HepG2 (cell line): ENCODE measurements at regions not wholly inside any gene's neighbourhood (a gene's known extent, or its start where the extent isn't known, plus 50 kb on each side); places are given as distances from the start of the nearest gene placed in this dataset.

Source experiments
- ATAC-seq: fragments of 200-7000 bp; cut with Tn5 transposase; 3 replicates; pipeline ENCODE4 v1.9.1; 2020; ENCODE audit warnings: mild to moderate bottlenecking, moderate library complexity
- BruUV-seq: library from RNA; stranded (reverse); fragments of 400-500 nt; replicated peaks from 2 replicates; lab custom pipeline; 2021; lab: Mats Ljungman, UMichigan
- CTCF ChIA-PET: fragments of 300-600 bp; formaldehyde crosslinking; extraction: SDS; loops from one replicate; lab custom pipeline; 2021; ENCODE audit warnings: low total read pairs, inconsistent platforms, low intra/inter-chr PET ratio; lab: Yijun Ruan, JAX
- POLR2A ChIA-PET: fragments of 350-600 bp; sonication (Branson Sonifier 250); formaldehyde crosslinking; loops from one replicate; lab custom pipeline; 2020; ENCODE audit warnings: antibody characterized with exemption, inconsistent platforms; lab: Yijun Ruan, JAX
- DNase-seq: peaks from one replicate; pipeline ENCODE4 v3.0.0-alpha.2; 2015; ENCODE audit warnings: low spot score
- FAIRE-seq: peaks from 3 replicates; lab custom pipeline; 2011; peaks lifted over from hg19 to GRCh38; lab: Jason Lieb, UNC
- H2AFZ ChIP-seq: one replicate; pipeline ENCODE4 v1.6.1; 2011; ENCODE audit warnings: low read length, inconsistent platforms
- H3K27ac ChIP-seq: fragments of 300-600 bp; 3 replicates; pipeline ENCODE4 v1.8.0; 2011; ENCODE audit warnings: mixed run types, mild to moderate bottlenecking, mixed read lengths, low read length, inconsistent platforms; ENCODE audit not compliant: insufficient read depth; ENCODE audit errors: extremely low read length
- H3K27me3 ChIP-seq, 2 experiments: fragments of 200-600 bp in 1 of 2; 2 replicates in 1 of 2; 3 replicates in 1 of 2; pipeline versions ENCODE4 v1.6.0 to v1.8.0; 2011; ENCODE audit warnings: low read length in 2 of 2, mild to moderate bottlenecking in 2 of 2, moderate library complexity in 2 of 2, inconsistent platforms in 1 of 2; ENCODE audit not compliant: insufficient read depth in 2 of 2, control insufficient read depth in 1 of 2
- H3K36me3 ChIP-seq, 2 experiments: fragments of 200-600 bp in 1 of 2; replicated peaks in 1 of 2; 2 replicates in 1 of 2; 3 replicates in 1 of 2; pipeline versions ENCODE4 v1.5.1 to v1.8.0; 2011; ENCODE audit warnings: low read length in 2 of 2, inconsistent platforms in 1 of 2; ENCODE audit not compliant: insufficient read depth in 2 of 2, control insufficient read depth in 1 of 2
- H3K4me1 ChIP-seq: 2 replicates; pipeline ENCODE4 v1.5.1; 2012; ENCODE audit warnings: low read length, inconsistent platforms; ENCODE audit not compliant: insufficient read depth
- H3K4me2 ChIP-seq: 2 replicates; pipeline ENCODE4 v1.6.0; 2011; ENCODE audit warnings: low read depth, low read length, inconsistent platforms
- H3K4me3 ChIP-seq, 3 experiments: fragments of 200-600 bp in 1 of 3; sonication (generic), shearing (Covaris generic) in 1 of 3; replicated peaks in 1 of 3; 2 replicates each; pipeline ENCODE4 v1.5.1; 2011 to 2016; ENCODE audit warnings: low read length in 3 of 3, inconsistent platforms in 2 of 3, low read depth in 2 of 3, mild to moderate bottlenecking in 2 of 3, control low read depth in 1 of 3, mixed read lengths in 1 of 3; ENCODE audit not compliant: insufficient read depth in 1 of 3
- H3K79me2 ChIP-seq: one replicate; pipeline ENCODE4 v1.6.1; 2011; ENCODE audit warnings: low read length, inconsistent platforms; ENCODE audit not compliant: insufficient read depth
- H3K9ac ChIP-seq: 2 replicates; pipeline ENCODE4 v1.6.0; 2011; ENCODE audit warnings: mild to moderate bottlenecking, low read depth, low read length, inconsistent platforms; ENCODE audit not compliant: insufficient read depth
- H3K9me3 ChIP-seq: 2 replicates; pipeline ENCODE4 v1.5.1; 2012; ENCODE audit warnings: mild to moderate bottlenecking, low read length
- H4K20me1 ChIP-seq: 2 replicates; pipeline ENCODE4 v1.6.0; 2011; ENCODE audit warnings: inconsistent platforms, mild to moderate bottlenecking, low read length, moderate library complexity; ENCODE audit not compliant: insufficient read depth
- ATF7 ChIP-seq, 2 experiments: fragments of 450-650 bp in 1 of 2; sonication (generic) in 1 of 2; formaldehyde crosslinking in 1 of 2; IDR thresholded peaks; 2 replicates each; pipeline versions ENCODE4 v1.4.0 to v1.6.1; 2016 to 2020; ENCODE audit warnings: antibody characterized with exemption in 1 of 2, mild to moderate bottlenecking in 1 of 2, missing genetic modification reagents in 1 of 2
- CCAR2 ChIP-seq: fragments of 200-400 bp; formaldehyde crosslinking; optimal IDR thresholded peaks from 2 replicates; pipeline ENCODE3; 2018; ENCODE audit warnings: low read depth, mild to moderate bottlenecking, low read length, moderate library complexity
- CEBPB ChIP-seq: IDR thresholded peaks from 2 replicates; pipeline ENCODE4 v1.6.1; 2011; ENCODE audit warnings: low read depth, low read length, improper control_type of control experiment, borderline replicate concordance
- ZNF724P ChIP-seq: sonication (generic); formaldehyde crosslinking; IDR thresholded peaks from 2 replicates; pipeline ENCODE4 v1.8.0; 2022; ENCODE audit warnings: missing genetic modification reagents, borderline replicate concordance
- WGBS: methylation state at CpG from one replicate; pipeline ENCODE4 v1.1.6; 2017; ENCODE audit warnings: low lambda C conversion rate; 5-methylcytosine and 5-hydroxymethylcytosine counted together
- in situ Hi-C: cut with HindIII; loops from 2 replicates; pipeline ENCODE4 v1.10.0; 2017; ENCODE audit warnings: low pct_unique_long_range_greater_than_20kb; ENCODE audit not compliant: extremely low pct_ligation_motif_present
- intact Hi-C: fragments of 100-400 bp; cut with micrococcal nuclease; formaldehyde crosslinking; loops from one replicate; pipeline ENCODE4 v1.10.0; 2022; ENCODE audit not compliant: unreplicated experiment

GRCh38 chr6:155913816-155914215 lies 458.2 kb upstream of the NOX3 start:
- Histone ChIP-seq H3K36me3 (no peaks in the 10 kb centered on the region), H4K20me1 (no peaks in the 10 kb centered on the region), H3K27ac (no peak overlapping the region), H3K9me3 (no peaks in the 10 kb centered on the region), H3K79me2 (no peaks in the 10 kb centered on the region), H2AFZ (no peak overlapping the region), H3K4me2 (no peak overlapping the region), H3K27me3 (no peaks in the 10 kb centered on the region), H3K4me1 (no peaks in the 10 kb centered on the region), H3K4me3 (no peak overlapping the region), H3K9ac (no peak overlapping the region)
- ChIA-PET CTCF (no interaction called here), POLR2A (no interaction called here)
- no TSS peak for BruUV-seq
- intact Hi-C loops (no loop called here), in situ Hi-C loops (no loop called here)
- FAIRE-seq (no peak), ATAC-seq (no peak), DNase-seq (no peak)
- 37% methylated on average over 8 of the region's 8 CpGs for WGBS
- no peak for TF ChIP-seq CCAR2
- TF ChIP-seq CEBPB = peak; percentile 72
- TF ChIP-seq ATF7 (IDR thresholded peaks at IDR 0.05) = peak; percentile 66; the same call in 1 of the 2 replicates
- TF ChIP-seq ATF7 (CRISPR knock-in tag; IDR thresholded peaks at IDR 0.05) = no peak

- BruUV-seq = no TSS peak
- Histone ChIP-seq H3K9ac (no peak overlapping the region), H3K9me3 (no peaks in the 10 kb centered on the region), H4K20me1 (no peaks in the 10 kb centered on the region), H3K79me2 (no peaks in the 10 kb centered on the region), H3K27ac (no peak overlapping the region), H3K4me2 (no peak overlapping the region), H3K4me1 (no peaks in the 10 kb centered on the region), H3K27me3 (no peaks in the 10 kb centered on the region), H3K36me3 (no peaks in the 10 kb centered on the region), H3K4me3 (no peak overlapping the region), H2AFZ (no peak overlapping the region)
- no peak for TF ChIP-seq ZNF724P (CRISPR knock-in tag)
- no peak for FAIRE-seq
- ChIA-PET POLR2A (no interaction called here), CTCF (no interaction called here)
- no peak for DNase-seq
- ATAC-seq = no peak
- WGBS = 8% methylated on average over 2 of the region's 2 CpGs
- intact Hi-C loops (no loop called here), in situ Hi-C loops (no loop called here)
Measured at GRCh38 chr6:155909710-155910109, 454.1 kb upstream of the NOX3 start.
